CD14-positive monocyte (primary cell): ENCODE measurements at regions not wholly inside any gene's neighbourhood (a gene's known extent, or its start where the extent isn't known, plus 50 kb on each side); places are given as distances from the start of the nearest gene placed in this dataset.

Experiments
- DNase-seq, 3 donors: peaks; one replicate each; pipeline ENCODE4 v3.0.0-alpha.2; 2011 to 2022
- H2AFZ ChIP-seq: 2 replicates; pipeline ENCODE4 v1.6.0; 2012; ENCODE audit warnings: mild to moderate bottlenecking, low read depth, low read length, inconsistent platforms; ENCODE audit not compliant: insufficient read depth, poor library complexity, severe bottlenecking
- H3K27ac ChIP-seq, 2 donors: 1 replicate in 1 of 2; 2 replicates in 1 of 2; pipeline ENCODE4 v1.5.1; 2012 to 2013; ENCODE audit warnings: low read length in 2 of 2, control low read depth in 1 of 2, inconsistent platforms in 1 of 2, low read depth in 1 of 2, mild to moderate bottlenecking in 1 of 2
- H3K27me3 ChIP-seq, 2 donors: one replicate each; pipeline versions ENCODE4 v1.6.0 to v1.6.1; 2011 to 2013; ENCODE audit warnings: low read length in 2 of 2; ENCODE audit not compliant: control insufficient read depth in 2 of 2, insufficient read depth in 2 of 2
- H3K36me3 ChIP-seq, 2 donors: replicated peaks in 1 of 2; 1 replicate in 1 of 2; 2 replicates in 1 of 2; pipeline versions ENCODE4 v1.5.1 to v1.6.1; 2012 to 2013; ENCODE audit warnings: low read length in 2 of 2, control low read depth in 1 of 2, inconsistent platforms in 1 of 2, mild to moderate bottlenecking in 1 of 2; ENCODE audit not compliant: insufficient read depth in 2 of 2, control insufficient read depth in 1 of 2
- H3K4me1 ChIP-seq, 2 donors: 1 replicate in 1 of 2; 2 replicates in 1 of 2; pipeline versions ENCODE4 v1.5.1 to v1.6.1; 2012 to 2013; ENCODE audit warnings: low read length in 2 of 2, control low read depth in 1 of 2, inconsistent platforms in 1 of 2, mild to moderate bottlenecking in 1 of 2, moderate library complexity in 1 of 2; ENCODE audit not compliant: insufficient read depth in 2 of 2, control insufficient read depth in 1 of 2
- H3K4me2 ChIP-seq: replicated peaks from 2 replicates; pipeline ENCODE3; 2012; ENCODE audit warnings: low read length, moderate library complexity, mild to moderate bottlenecking; ENCODE audit not compliant: poor library complexity, severe bottlenecking; ENCODE audit errors: extremely low read depth
- H3K4me3 ChIP-seq, 3 experiments: fragments of 200-600 bp in 1 of 3; sonication (generic) in 1 of 3; replicated peaks in 1 of 3; 1 replicate in 2 of 3; 2 replicates in 1 of 3; pipeline ENCODE4 v1.5.1; 2011 to 2013; ENCODE audit warnings: low read length in 3 of 3, mild to moderate bottlenecking in 3 of 3, control low read depth in 2 of 3, low read depth in 2 of 3, inconsistent platforms in 1 of 3, moderate library complexity in 1 of 3
- H3K79me2 ChIP-seq: 2 replicates; pipeline ENCODE4 v1.6.0; 2012; ENCODE audit warnings: mild to moderate bottlenecking, control low read depth, inconsistent platforms, low read length, moderate library complexity; ENCODE audit not compliant: insufficient read depth
- H3K9ac ChIP-seq: 2 replicates; pipeline ENCODE4 v1.6.0; 2017; ENCODE audit warnings: low read length, mild to moderate bottlenecking; ENCODE audit not compliant: insufficient read depth, poor library complexity, severe bottlenecking
- H3K9me3 ChIP-seq, 2 donors: replicated peaks in 1 of 2; 1 replicate in 1 of 2; 2 replicates in 1 of 2; pipeline versions ENCODE4 v1.5.1 to v1.6.1; 2012 to 2013; ENCODE audit warnings: low read length in 2 of 2, control low read depth in 1 of 2; ENCODE audit not compliant: control insufficient read depth in 1 of 2, insufficient read depth in 1 of 2
- H4K20me1 ChIP-seq: 2 replicates; pipeline ENCODE4 v1.6.0; 2012; ENCODE audit warnings: mild to moderate bottlenecking, low read length, control low read depth, moderate library complexity; ENCODE audit not compliant: insufficient read depth
- H3K27ac Mint-ChIP-seq, 7 donors: one replicate each; pipeline ENCODE4 v1.8.0; 2020; ENCODE audit warnings: mild to moderate bottlenecking in 7 of 7, mixed read lengths in 7 of 7, moderate library complexity in 6 of 7, inconsistent platforms in 2 of 7
- H3K27me3 Mint-ChIP-seq, 3 donors: one replicate each; pipeline ENCODE4 v1.8.0; 2021 to 2022; ENCODE audit warnings: low read depth in 3 of 3, mild to moderate bottlenecking in 3 of 3, mixed read lengths in 3 of 3, moderate library complexity in 3 of 3, inconsistent platforms in 1 of 3
- H3K36me3 Mint-ChIP-seq, 2 donors: one replicate each; pipeline ENCODE4 v1.8.0; 2020; ENCODE audit warnings: mixed read lengths in 2 of 2, inconsistent platforms in 1 of 2, mild to moderate bottlenecking in 1 of 2
- H3K4me1 Mint-ChIP-seq: one replicate; pipeline ENCODE4 v1.8.0; 2020; ENCODE audit warnings: mild to moderate bottlenecking, mixed read lengths
- H3K4me3 Mint-ChIP-seq, 2 donors: one replicate each; pipeline ENCODE4 v1.8.0; 2020; ENCODE audit warnings: mild to moderate bottlenecking in 2 of 2, mixed read lengths in 2 of 2, moderate library complexity in 1 of 2
- H3K9me3 Mint-ChIP-seq, 7 donors: one replicate each; pipeline ENCODE4 v1.8.0; 2020 to 2022; ENCODE audit warnings: mixed read lengths in 7 of 7, mild to moderate bottlenecking in 6 of 7, moderate library complexity in 6 of 7, inconsistent platforms in 2 of 7
- CTCF ChIP-seq: fragments of 200-600 bp; IDR thresholded peaks from one replicate; pipeline ENCODE4 v1.8.0; 2022; ENCODE audit warnings: antibody characterized with exemption, mild to moderate bottlenecking
- WGBS: methylation state at CpG from one replicate; pipeline ENCODE4 v1.1.5; 2013; ENCODE audit warnings: missing lambda C conversion rate; ENCODE audit not compliant: insufficient coverage; 5-methylcytosine and 5-hydroxymethylcytosine counted together
- intact Hi-C, 2 donors: fragments of 100-400 bp; cut with micrococcal nuclease; formaldehyde crosslinking; loops; one replicate each; pipeline versions ENCODE4 v1.15.0 to v1.15.1; 2023

GRCh38 chr6:23367311-23367710 is 758.7 kb upstream of the NRSN1 start:
- no CpG with 5 or more reads among the region's 1 CpG for WGBS

GRCh38 chr6:23368557-23368956 is 757.5 kb upstream of the NRSN1 start:
- H3K36me3 ChIP-seq: no peaks in the 10 kb centered on the region
- no CpG with 5 or more reads among the region's 1 CpG for WGBS

More at GRCh38 chr6:23367311-23367710, 758.7 kb upstream of the NRSN1 start:
- no peak overlapping the region for H3K9ac ChIP-seq
- DNase-seq: no peak
- intact Hi-C loops: no loop called here
- H4K20me1 ChIP-seq: no peaks in the 10 kb centered on the region
- peaks cover 6 to 10% of the 10 kb centered on the region in 2 donors for H3K9me3 ChIP-seq
- Mint-ChIP-seq H3K36me3 (no peaks in the 10 kb centered on the region), H3K4me1 (no peaks in the 10 kb centered on the region), H3K4me3 (no peak overlapping the region), H3K27me3 (peaks cover 0 to 2% (median 0%) of the 10 kb centered on the region in 3 donors), H3K27ac (no peak overlapping the region), H3K9me3 (peaks cover 2 to 19% (median 10%) of the 10 kb centered on the region in 7 donors)
- no peaks in the 10 kb centered on the region for H3K36me3 ChIP-seq
- no peak overlapping the region for H3K27ac ChIP-seq
- TF ChIP-seq CTCF: no peak
- H3K4me3 ChIP-seq: no peak overlapping the region
- no peak overlapping the region for H3K4me2 ChIP-seq
- no peaks in the 10 kb centered on the region for H3K27me3 ChIP-seq
- no peaks in the 10 kb centered on the region for H3K79me2 ChIP-seq
- H3K4me1 ChIP-seq: no peaks in the 10 kb centered on the region
- H2AFZ ChIP-seq: no peak overlapping the region

More at GRCh38 chr6:23368557-23368956, 757.5 kb upstream of the NRSN1 start:
- Mint-ChIP-seq H3K27ac (no peak overlapping the region), H3K4me3 (no peak overlapping the region), H3K9me3 (peaks cover 2 to 21% (median 8%) of the 10 kb centered on the region in 7 donors), H3K36me3 (no peaks in the 10 kb centered on the region), H3K27me3 (no peaks in the 10 kb centered on the region), H3K4me1 (no peaks in the 10 kb centered on the region)
- H4K20me1 ChIP-seq: no peaks in the 10 kb centered on the region
- no peak for TF ChIP-seq CTCF
- no peaks in the 10 kb centered on the region for H3K79me2 ChIP-seq
- H3K4me2 ChIP-seq: no peak overlapping the region
- H3K9me3 ChIP-seq: peaks cover 6 to 10% of the 10 kb centered on the region in 2 donors
- no peak overlapping the region for H3K4me3 ChIP-seq
- no peak overlapping the region for H3K27ac ChIP-seq
- no peaks in the 10 kb centered on the region for H3K27me3 ChIP-seq
- H2AFZ ChIP-seq: no peak overlapping the region
- intact Hi-C loops: no loop called here
- H3K4me1 ChIP-seq: no peaks in the 10 kb centered on the region
- H3K9ac ChIP-seq: no peak overlapping the region
- no peak for DNase-seq
